ENCODE measurements at regions not wholly inside any gene's neighbourhood (a gene's known extent, or its start where the extent isn't known, plus 50 kb on each side); places are given as distances from the start of the nearest gene placed in this dataset.

- TF ChIP-seq POLR2A (IDR thresholded peaks at IDR 0.05), result no peak
- TF ChIP-seq CTCF (IDR thresholded peaks at IDR 0.05), result no peak
Observed at GRCh38 chr2:34787341-34787740, 1188.2 kb upstream of the FAM98A start.
